Fibroblast of peridontal ligament (primary cell): ENCODE measurements at regions not wholly inside any gene's neighbourhood (a gene's known extent, or its start where the extent isn't known, plus 50 kb on each side); places are given as distances from the start of the nearest gene placed in this dataset.
"Not testable (repeated sequence)": the region's sequence is repeated elsewhere in the genome, so short reads cannot be mapped to it uniquely, and the experiment has no call there.

Experiments
- DNase-seq: peaks from one replicate; pipeline ENCODE4 v3.0.0-alpha.2; 2010; ENCODE audit errors: extremely low read depth

DNA sequence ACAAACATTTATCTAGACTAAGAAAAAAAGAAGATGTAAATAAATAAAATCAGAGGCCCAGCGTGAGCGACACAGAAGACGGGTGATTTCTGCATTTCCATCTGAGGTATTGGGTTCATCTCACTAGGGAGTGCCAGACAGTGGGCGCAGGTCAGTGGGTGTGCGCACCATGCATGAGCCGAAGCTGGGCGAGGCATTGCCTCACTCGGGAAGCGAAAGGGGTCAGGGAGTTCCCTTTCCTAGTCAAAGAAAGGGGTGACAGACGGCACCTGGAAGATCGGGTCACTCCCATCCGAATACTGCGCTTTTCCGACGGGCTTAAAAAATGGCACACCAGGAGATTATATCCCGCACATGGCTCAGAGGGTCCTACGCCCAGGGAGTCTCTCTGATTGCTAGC is 79.5 kb upstream of the ABCD2 start:
- not testable (repeated sequence) for DNase-seq

GRCh38 chr12:39697108-39697507 is 77.5 kb upstream of the ABCD2 start:
- DNase-seq, result no peak

DNA sequence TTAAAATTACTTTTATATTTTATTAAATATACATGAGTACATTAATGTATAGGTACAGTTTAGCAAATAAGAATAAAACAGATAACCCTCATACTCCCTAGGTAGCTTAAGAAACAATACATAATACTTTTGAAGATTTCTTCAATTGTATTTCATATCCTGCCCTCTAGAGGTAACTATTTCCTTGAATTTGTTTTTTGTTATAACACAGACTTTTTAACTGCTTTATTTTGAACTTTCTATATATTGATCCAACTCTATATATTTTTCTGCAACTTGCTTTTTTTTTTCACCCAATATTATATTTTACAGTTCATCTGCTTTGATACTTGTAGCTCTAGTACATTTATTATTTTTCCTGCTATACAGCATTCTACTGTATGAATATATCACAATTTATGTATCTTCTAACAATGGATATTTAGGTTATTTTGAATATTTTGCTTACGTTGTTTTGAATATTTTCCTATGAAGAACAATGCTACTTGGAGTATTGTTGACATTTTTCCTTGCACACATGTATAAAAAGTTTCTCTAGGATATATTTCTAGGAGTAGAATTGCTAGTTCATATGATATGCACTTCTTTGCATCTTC is 72.8 kb upstream of the ABCD2 start:
- DNase-seq, result peak; percentile 38

DNA sequence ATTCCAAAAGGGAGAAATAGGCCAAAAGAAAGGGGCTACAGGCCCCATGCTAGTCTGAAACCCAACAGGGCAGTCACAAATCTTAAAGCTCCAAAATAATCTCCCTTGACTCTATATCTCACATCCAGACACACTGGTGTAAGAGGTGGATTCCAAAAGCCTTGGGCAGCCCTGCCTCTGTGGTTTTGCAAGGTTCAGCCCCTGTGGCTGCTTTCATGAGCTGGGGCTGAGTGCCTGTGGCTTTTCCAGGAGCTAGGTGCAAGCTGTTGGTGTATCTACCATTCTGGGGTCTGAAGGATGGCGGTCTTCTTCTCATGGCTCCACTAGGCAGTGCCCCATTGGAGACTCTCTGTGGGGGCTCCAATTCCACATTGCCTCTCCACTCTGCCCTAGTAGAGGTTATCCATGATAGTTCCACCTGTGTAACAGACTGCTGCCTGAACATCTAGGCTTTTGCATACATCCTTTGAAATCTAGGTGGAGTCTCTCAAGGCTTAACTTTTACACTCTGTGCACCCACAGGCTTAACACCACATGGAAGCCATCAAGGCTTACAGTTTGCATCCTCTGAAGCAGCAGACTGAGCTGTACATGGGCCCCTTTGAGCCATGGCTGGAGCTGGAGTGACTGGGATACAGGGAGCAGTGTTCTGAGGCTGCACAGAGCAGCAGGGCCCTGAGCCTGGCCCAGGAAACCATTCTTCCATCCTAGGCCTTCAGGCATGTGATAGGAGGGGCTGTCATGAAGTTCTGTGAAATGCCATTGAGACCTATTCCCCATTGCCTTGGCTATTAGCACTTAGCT is 66.5 kb upstream of the ABCD2 start:
- DNase-seq, result no peak

- DNase-seq, result peak; percentile 4
These were observed 63.3 kb upstream of the ABCD2 start for GRCh38 chr12:39682689-39683477.

DNA sequence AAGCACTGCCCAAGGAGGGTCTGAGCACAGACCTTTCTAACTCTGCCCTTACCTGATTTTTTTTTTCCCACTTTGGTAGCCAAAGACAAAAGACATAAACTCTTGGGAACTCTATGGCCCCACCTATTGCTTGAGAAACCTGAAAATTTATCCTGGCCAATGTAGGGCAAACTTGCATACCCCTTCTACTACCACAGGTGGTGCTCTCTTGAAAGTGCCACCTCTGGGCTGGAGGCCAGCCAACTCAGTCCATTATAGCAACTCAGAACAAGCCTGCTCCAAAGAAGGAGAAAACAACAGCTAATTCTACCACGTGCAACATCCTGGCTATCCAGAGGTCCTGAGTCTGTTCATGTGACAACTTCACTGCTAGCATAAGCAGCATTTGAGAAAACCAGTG is 55.7 kb upstream of the ABCD2 start:
- DNase-seq, result no peak

GRCh38 chr12:39672976-39673375 is 53.4 kb upstream of the ABCD2 start:
- DNase-seq, result no peak

- no peak for DNase-seq
These were observed 52.6 kb upstream of the ABCD2 start for GRCh38 chr12:39671898-39672875.

- DNase-seq, result not testable (repeated sequence)
These were observed 49.9 kb upstream of the ABCD2 start for GRCh38 chr12:39669539-39669938.
